Activated naive CD4-positive, alpha-beta T cell treated with anti-CD3 and anti-CD28 coated beads, Interleukin-2, amount 10 ng/mL, durations not matched to agents 7 days and 5 days (primary cell): ENCODE measurements at regions not wholly inside any gene's neighbourhood (a gene's known extent, or its start where the extent isn't known, plus 50 kb on each side); places are given as distances from the start of the nearest gene placed in this dataset.
"Not testable (repeated sequence)": the region's sequence is repeated elsewhere in the genome, so short reads cannot be mapped to it uniquely, and the experiment has no call there.

Experiments
- CTCF ChIA-PET: fragments of 350-600 bp; sonication (Branson Sonifier 250); formaldehyde crosslinking; loops from one replicate; lab custom pipeline; 2021; ENCODE audit warnings: antibody characterized with exemption; lab: Charles Lee
- DNase-seq: peaks from one replicate; pipeline ENCODE4 v3.0.0-alpha.2; 2020
- H3K27ac Mint-ChIP-seq: one replicate; pipeline ENCODE4 v1.8.0; 2021; ENCODE audit warnings: mild to moderate bottlenecking, moderate library complexity, mixed read lengths
- H3K27me3 Mint-ChIP-seq: one replicate; pipeline ENCODE4 v1.8.0; 2021; ENCODE audit warnings: mild to moderate bottlenecking, mixed read lengths
- H3K36me3 Mint-ChIP-seq: one replicate; pipeline ENCODE4 v1.8.0; 2021; ENCODE audit warnings: mixed read lengths
- H3K4me1 Mint-ChIP-seq: one replicate; pipeline ENCODE4 v1.8.0; 2021; ENCODE audit warnings: mixed read lengths
- H3K4me3 Mint-ChIP-seq: one replicate; pipeline ENCODE4 v1.8.0; 2021; ENCODE audit warnings: mild to moderate bottlenecking, moderate library complexity, mixed read lengths
- H3K9me3 Mint-ChIP-seq: one replicate; pipeline ENCODE4 v1.8.0; 2021; ENCODE audit warnings: mixed read lengths

DNA sequence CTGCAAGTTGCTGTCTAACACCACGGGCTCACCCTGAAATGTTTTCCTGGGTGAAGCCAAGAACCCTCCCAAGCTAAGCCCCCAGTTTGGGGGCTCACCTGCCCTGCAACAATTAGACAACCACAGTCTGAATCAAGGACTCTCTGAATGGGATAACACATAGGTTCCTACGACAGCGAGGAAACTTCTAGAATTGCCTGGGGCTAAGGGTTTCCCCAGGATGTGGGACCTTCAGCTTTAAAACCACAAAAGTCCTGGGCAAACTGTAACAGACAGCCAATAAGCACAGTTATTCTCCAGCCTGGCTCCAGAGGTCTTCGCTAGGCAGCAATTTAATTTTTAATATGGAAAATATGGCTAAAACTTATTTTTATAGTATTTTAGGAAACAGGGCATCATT, 162.6 kb downstream of the PRKX start:
- Mint-ChIP-seq H3K4me3 (no peak overlapping the region), H3K27ac (no peak overlapping the region), H3K36me3 (no peaks in the 10 kb centered on the region), H3K4me1 (no peaks in the 10 kb centered on the region), H3K27me3 (peaks cover 17% of the 10 kb centered on the region), H3K9me3 (no peaks in the 10 kb centered on the region)
- CTCF ChIA-PET: no interaction called here
- no peak for DNase-seq

DNA sequence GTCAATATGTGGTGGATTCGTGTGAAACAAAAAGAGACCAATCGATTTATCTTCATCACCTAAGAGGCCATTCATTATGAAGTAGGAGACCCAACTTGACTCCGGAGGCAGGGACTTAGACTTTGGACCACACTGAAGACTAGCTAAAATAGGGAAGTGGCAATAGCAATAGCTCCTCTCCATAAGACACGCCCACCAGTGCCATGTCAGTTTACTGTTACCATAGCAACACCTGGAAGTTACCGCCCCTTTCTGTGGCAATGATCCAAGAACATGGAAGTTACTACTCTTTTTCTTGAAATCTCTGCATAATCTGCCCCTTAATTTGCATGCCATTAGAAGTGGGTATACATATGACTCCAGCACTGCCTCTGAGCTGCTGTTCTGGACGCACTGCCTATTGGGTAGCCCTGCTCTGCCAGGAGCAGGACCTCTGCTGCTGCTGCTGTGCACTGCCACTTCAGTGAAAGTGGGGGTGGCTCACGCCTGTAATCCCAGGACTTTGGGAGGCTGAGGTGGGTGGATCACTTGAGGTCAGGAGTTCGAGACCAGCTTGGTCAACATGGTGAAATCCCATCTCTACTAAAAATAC, 163.2 kb downstream of the PRKX start:
- Mint-ChIP-seq H3K27me3 (peaks cover 17% of the 10 kb centered on the region), H3K27ac (no peak overlapping the region), H3K36me3 (no peaks in the 10 kb centered on the region), H3K9me3 (no peaks in the 10 kb centered on the region), H3K4me1 (no peaks in the 10 kb centered on the region), H3K4me3 (no peak overlapping the region)
- DNase-seq: no peak
- CTCF ChIA-PET: no interaction called here

DNA sequence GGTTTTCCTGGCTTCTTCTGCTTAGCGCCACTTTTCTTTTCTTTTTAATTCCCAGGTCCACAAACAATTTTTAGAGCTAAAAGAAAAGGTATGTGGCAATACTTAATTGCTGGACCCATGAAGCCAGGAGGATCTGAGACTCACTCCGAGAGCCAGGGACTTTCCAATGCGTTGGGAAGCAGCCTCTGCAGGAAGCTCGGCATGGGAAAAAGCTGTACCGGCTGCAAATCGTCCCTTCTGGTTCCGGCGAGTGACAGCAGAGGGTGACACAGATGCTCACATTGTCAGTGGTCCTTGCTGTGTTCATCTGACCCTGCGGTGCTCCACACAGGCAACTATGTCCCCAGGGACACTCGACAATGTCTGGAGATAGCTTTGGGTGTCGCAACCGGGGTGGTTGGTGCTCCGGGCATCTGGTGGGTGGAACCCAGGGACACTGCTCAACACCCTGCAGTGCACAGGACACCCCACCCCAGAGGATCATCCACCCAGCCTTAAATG, 164.0 kb downstream of the PRKX start:
- CTCF ChIA-PET: no interaction called here
- no peak overlapping the region for H3K4me3 Mint-ChIP-seq
- DNase-seq: no peak
- H3K9me3 Mint-ChIP-seq: no peaks in the 10 kb centered on the region
- peaks cover 17% of the 10 kb centered on the region for H3K27me3 Mint-ChIP-seq
- no peak overlapping the region for H3K27ac Mint-ChIP-seq
- no peaks in the 10 kb centered on the region for H3K36me3 Mint-ChIP-seq
- H3K4me1 Mint-ChIP-seq: no peaks in the 10 kb centered on the region

DNA sequence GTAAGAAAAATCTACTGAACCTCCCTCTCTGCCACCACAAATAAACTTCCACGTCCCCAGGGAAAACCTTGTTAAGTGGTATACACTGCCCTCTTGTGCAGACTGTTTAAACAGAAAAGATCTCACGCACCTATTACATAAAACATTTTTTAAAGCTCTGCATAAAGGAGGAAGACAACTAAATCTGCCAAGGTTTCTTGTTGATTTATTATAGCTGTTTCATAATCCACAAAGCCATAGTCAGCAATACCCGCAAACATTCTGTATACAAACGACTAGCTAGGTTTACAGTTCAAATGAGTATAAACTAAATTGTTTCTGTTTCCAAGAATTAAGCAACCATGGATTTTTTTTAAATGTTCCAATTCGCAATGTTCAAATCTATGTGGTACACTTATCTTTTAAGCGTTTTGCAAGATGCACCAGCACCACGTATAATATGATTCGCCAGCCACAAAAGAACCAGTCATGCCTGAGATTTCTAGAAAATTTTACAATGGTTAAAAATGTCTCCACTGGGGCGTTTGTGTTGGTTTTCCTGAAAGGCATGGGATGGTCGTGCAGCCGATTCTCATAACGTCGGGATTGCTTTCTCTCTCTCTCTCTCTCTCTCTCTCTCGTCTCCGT, 164.6 kb downstream of the PRKX start:
- no peak for DNase-seq
- H3K4me1 Mint-ChIP-seq: no peaks in the 10 kb centered on the region
- no peaks in the 10 kb centered on the region for H3K9me3 Mint-ChIP-seq
- no peak overlapping the region for H3K4me3 Mint-ChIP-seq
- H3K36me3 Mint-ChIP-seq: no peaks in the 10 kb centered on the region
- peaks cover 17% of the 10 kb centered on the region for H3K27me3 Mint-ChIP-seq
- H3K27ac Mint-ChIP-seq: no peak overlapping the region
- CTCF ChIA-PET: no interaction called here

DNA sequence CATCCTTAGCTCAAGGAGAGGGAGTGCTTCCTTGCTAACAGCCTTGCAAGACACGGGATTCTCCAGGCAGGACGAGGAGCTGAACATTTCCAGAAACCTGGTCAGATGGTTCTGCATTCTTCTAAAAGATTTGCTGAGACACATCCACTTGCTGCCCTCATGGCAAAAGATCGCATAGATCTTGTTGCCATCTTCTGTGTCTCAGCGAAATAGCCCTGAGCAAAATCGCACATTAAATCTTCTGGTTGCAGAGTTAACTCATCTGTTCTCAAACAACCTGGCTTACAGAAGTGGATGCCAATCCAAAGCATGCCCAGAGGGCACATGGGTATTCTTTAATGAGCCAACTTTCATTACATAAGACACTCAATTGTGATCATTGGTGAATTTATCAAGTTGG, 167.5 kb downstream of the PRKX start:
- H3K4me3 Mint-ChIP-seq: no peak overlapping the region
- CTCF ChIA-PET: no interaction called here
- peaks cover 17% of the 10 kb centered on the region for H3K27me3 Mint-ChIP-seq
- H3K27ac Mint-ChIP-seq: no peak overlapping the region
- H3K36me3 Mint-ChIP-seq: no peaks in the 10 kb centered on the region
- H3K9me3 Mint-ChIP-seq: no peaks in the 10 kb centered on the region
- DNase-seq: no peak
- no peaks in the 10 kb centered on the region for H3K4me1 Mint-ChIP-seq

DNA sequence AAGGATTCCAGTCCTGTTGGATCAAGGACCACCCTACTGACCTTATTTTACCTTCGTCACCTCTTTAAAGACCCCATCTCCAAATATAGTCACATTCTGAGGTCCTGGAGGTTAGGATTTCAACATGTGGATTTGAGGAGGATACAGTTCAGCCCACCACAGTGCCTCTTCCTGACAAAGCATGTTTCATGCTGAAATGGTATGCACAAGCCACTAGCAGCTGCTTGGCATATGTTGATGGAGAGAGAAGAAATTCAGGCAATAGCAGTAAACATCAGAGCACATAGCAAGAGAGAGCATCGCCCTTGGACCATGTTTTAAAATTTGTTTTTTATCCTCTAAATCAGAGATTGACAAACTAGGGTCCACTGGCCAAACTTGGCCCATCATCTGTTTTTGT, 172.1 kb downstream of the PRKX start:
- Mint-ChIP-seq H3K27ac (no peak overlapping the region), H3K27me3 (no peaks in the 10 kb centered on the region), H3K9me3 (no peaks in the 10 kb centered on the region), H3K4me1 (no peaks in the 10 kb centered on the region), H3K4me3 (no peak overlapping the region), H3K36me3 (no peaks in the 10 kb centered on the region)
- CTCF ChIA-PET: no interaction called here
- no peak for DNase-seq

DNA sequence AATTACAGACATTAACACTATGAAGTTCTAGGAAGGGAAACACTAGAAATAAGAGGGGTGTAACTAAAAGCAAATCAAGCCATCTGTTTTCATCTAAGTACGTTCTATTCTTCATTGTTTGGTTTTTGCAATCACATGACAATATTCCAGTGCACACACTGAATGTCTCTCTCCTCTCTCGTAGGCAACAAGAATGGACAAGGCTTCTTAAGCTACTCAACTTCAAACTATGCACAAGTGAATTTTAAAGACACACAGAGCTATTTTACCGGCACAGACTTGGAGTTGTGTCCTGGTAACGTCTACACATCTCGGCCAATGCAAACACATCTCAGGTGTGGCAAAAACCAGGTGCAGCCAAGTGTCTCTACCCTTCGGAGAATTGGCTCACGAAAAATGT, 173.3 kb downstream of the PRKX start:
- CTCF ChIA-PET: no interaction called here
- Mint-ChIP-seq H3K4me1 (no peaks in the 10 kb centered on the region), H3K36me3 (no peaks in the 10 kb centered on the region)

DNA sequence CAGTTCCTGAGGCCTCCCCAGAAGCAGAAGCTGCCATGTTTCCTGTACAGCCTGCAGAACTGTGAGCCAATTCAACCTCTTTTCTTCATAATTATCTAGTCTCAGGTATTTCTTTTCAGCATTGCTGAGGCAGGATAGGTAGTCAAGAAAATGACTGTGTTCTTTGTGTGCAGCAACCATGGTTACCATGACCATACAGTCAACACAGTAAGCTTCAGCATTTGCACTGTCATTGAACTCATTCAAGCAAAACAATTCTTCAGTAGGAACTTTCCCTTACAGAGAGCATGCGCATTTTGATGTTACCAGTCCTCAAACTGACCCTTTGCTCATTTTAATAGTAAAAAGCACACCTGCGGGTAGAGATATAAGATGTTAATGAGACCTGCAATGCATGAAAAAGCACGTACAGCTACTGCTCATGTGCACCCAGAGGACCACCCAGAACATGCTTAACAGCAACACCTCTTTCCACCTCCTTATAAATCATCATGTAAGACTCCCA, 180.8 kb downstream of the PRKX start:
- H3K36me3 Mint-ChIP-seq: no peaks in the 10 kb centered on the region
- no peak for DNase-seq

More for the DNA sequence above, 173.3 kb downstream of the PRKX start:
- Mint-ChIP-seq H3K9me3 (no peaks in the 10 kb centered on the region), H3K4me3 (no peak overlapping the region), H3K27me3 (no peaks in the 10 kb centered on the region), H3K27ac (no peak overlapping the region)
- DNase-seq: no peak

DNA sequence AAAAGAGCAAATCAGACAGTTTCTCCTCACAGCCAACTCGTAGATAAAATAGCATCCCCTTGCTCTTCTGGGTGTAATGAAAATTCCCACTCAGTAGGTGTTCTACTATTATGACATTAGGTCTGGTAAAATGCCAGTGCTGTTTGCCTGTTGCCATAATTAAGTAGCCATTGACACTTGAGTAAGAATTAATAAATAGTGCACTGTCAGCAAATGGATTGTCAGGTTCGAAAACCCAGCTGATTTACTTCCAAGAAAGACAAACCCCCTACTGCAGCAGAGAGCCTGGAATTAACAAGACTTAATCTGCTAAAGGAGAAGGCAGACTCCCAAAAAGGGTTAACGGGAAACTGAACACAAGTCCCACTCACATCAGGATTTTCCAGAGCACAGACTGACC, 182.0 kb downstream of the PRKX start:
- H3K9me3 Mint-ChIP-seq: not testable (repeated sequence)

More for the DNA sequence above, 180.8 kb downstream of the PRKX start:
- Mint-ChIP-seq H3K4me1 (no peaks in the 10 kb centered on the region), H3K27ac (no peak overlapping the region), H3K27me3 (peaks cover 4% of the 10 kb centered on the region), H3K4me3 (no peak overlapping the region), H3K9me3 (no peaks in the 10 kb centered on the region)
- CTCF ChIA-PET: interaction anchor here (0.6 kb wide), 1 partner anchor 34 kb away, joined by 3 read pairs; no protein-coding TSS in a partner anchor

DNA sequence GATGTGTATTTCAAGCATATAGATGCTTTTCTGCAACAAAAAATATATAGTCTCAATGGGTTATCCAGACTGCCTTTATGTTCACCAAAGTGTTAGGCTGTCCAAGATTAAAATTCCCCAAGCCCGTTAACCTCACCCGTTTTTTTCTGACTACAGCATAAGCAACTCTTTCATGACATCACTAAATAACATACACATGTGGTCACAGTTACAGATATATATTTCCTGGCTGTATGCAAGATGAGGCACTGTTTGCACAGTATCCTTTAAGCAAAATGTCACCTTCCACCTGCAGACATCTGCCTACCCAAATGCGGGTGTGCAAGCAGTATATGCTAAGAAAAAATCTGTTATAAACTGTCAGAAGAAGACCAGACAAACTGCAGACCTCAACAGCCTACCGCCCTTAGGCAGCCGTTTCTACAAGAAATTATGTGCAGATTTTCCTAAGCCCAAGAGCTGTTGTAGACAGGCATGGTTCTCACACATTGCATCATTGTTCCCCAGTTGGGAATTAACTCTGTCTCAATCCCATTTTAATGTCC, 183.1 kb upstream of the MXRA5 start:
- H3K36me3 Mint-ChIP-seq: no peaks in the 10 kb centered on the region
- no peak overlapping the region for H3K27ac Mint-ChIP-seq
- H3K4me3 Mint-ChIP-seq: no peak overlapping the region
- CTCF ChIA-PET: no interaction called here
- H3K27me3 Mint-ChIP-seq: peaks cover 4% of the 10 kb centered on the region
- DNase-seq: no peak
- H3K4me1 Mint-ChIP-seq: no peaks in the 10 kb centered on the region
- H3K9me3 Mint-ChIP-seq: no peaks in the 10 kb centered on the region

More for the DNA sequence above, 182.0 kb downstream of the PRKX start:
- CTCF ChIA-PET, DNase-seq, H3K4me1 Mint-ChIP-seq, H3K27ac Mint-ChIP-seq, H3K36me3 Mint-ChIP-seq, H3K27me3 Mint-ChIP-seq, H3K4me3 Mint-ChIP-seq: not testable (repeated sequence)

DNA sequence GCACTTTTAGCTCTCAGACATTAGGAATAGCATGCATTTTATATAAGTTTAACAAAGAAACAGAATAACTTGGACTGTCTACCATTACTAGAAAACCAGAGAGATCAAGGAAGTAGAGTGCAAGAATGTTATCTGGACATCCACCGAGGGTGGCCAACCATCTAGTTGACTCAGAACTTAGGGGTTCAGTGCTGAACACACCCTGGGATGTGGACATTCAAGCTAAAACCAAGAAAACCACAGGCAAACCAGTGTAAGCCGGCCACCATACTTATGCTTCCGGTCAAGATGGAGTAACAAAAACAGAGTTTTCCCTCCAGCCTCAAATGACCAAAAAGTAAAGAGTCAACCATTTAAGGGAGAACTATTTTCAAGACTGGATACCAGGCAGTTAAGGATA, 181.4 kb upstream of the MXRA5 start:
- DNase-seq: no peak
- CTCF ChIA-PET: no interaction called here
- Mint-ChIP-seq H3K4me1 (no peaks in the 10 kb centered on the region), H3K4me3 (no peak overlapping the region), H3K36me3 (no peaks in the 10 kb centered on the region), H3K27ac (no peak overlapping the region), H3K27me3 (peaks cover 4% of the 10 kb centered on the region), H3K9me3 (no peaks in the 10 kb centered on the region)

DNA sequence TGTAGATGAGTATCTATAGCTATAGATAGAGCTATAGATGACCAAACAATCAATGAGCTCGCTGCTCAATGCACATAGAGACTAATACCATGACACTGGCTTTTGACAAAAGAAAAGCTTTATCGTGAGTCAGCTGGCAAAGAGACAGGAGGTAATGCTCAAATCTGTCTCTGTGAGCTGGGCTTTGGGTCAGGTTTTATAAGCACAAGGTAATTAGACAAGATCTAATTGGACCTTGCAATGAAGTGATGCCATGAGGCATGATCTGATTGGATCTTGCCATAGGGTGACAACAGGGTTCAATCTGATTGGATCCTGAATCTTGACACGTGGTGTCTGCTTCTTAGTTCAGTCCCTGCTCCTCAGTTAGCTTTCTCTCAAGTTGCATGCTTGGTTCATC, 180.7 kb upstream of the MXRA5 start:
- Mint-ChIP-seq H3K9me3 (no peaks in the 10 kb centered on the region), H3K4me1 (no peaks in the 10 kb centered on the region), H3K27ac (no peak overlapping the region), H3K36me3 (no peaks in the 10 kb centered on the region), H3K4me3 (no peak overlapping the region), H3K27me3 (peaks cover under 1% of the 10 kb centered on the region)
- CTCF ChIA-PET: no interaction called here
- DNase-seq: no peak

DNA sequence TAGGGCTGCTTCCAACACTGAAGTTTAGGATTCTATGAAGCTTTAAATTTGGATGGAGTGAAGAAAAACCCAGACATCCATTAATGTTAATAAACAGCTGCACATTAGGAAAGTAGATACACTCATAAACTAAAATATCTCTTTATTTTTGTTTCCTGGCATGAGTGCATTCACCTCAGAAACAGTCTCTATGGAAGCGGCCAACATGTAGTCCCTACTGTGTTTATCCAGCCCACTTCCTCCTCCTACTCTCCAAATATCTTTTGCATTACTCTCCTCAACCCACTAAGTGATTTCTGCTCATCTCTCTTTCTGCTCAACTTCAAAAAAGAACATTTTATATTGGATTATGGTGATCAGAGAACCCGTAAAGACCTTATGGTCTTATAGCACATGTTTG, 180.3 kb upstream of the MXRA5 start:
- H3K4me3 Mint-ChIP-seq: no peak overlapping the region
- CTCF ChIA-PET: no interaction called here
- no peaks in the 10 kb centered on the region for H3K36me3 Mint-ChIP-seq
- no peaks in the 10 kb centered on the region for H3K27me3 Mint-ChIP-seq
- no peaks in the 10 kb centered on the region for H3K9me3 Mint-ChIP-seq
- H3K4me1 Mint-ChIP-seq: no peaks in the 10 kb centered on the region
- no peak for DNase-seq
- H3K27ac Mint-ChIP-seq: no peak overlapping the region

DNA sequence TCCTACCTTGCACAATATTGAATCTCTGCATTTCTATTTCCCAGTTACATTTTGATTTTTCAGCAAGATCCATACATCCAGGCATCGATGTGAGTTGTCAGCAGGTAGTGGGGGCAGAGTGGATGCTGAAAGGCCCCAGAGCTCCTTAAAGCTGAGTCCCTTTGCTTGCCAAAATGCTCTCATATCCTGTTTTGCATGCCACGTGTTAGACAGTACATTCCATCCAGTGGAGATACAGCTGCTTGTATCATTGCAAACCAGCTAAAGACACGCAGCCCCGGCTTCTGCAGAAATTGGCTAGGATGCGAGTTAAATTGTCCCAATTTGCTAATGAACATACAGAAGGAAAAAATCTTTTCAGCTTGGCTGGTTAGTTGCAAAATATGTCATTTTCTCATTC, 179.6 kb upstream of the MXRA5 start:
- Mint-ChIP-seq H3K4me3 (no peak overlapping the region), H3K9me3 (no peaks in the 10 kb centered on the region), H3K27me3 (no peaks in the 10 kb centered on the region), H3K27ac (no peak overlapping the region), H3K36me3 (no peaks in the 10 kb centered on the region), H3K4me1 (no peaks in the 10 kb centered on the region)
- CTCF ChIA-PET: no interaction called here
- DNase-seq: no peak

DNA sequence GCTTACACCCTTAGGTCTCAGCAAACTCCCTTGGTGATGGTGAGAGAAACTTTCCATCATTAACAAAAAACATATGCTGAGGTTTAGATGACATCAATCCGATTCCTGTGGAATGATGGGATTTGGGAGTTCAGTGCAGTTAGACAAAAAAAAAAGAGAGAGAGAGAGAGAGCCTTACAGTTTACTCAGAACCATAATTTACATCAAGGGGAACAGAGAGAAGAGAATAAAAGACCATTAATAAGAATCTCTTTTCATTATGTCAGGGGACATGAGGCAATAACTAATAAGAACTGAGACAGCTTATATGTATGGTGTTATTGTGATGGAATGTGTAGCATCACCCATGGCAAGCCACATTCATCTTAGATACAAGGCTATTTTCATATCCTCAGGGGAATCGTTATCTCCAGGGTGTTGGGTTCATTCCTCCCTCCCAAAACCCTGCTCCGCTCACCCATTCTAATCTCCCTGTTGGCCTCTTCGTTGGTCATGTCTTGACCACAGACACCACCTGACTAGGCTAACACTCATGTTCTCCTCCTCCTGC, 175.7 kb upstream of the MXRA5 start:
- CTCF ChIA-PET: no interaction called here
- Mint-ChIP-seq H3K27me3 (no peaks in the 10 kb centered on the region), H3K27ac (no peak overlapping the region), H3K36me3 (no peaks in the 10 kb centered on the region), H3K4me1 (no peaks in the 10 kb centered on the region), H3K9me3 (no peaks in the 10 kb centered on the region), H3K4me3 (no peak overlapping the region)
- no peak for DNase-seq
